Stimulated activated CD8-positive, alpha-beta memory T cell treated with anti-CD3 and anti-CD28 coated beads, Interleukin-15, amount 100 ng/mL, for 24 hours (primary cell): ENCODE measurements at regions not wholly inside any gene's neighbourhood (a gene's known extent, or its start where the extent isn't known, plus 50 kb on each side); places are given as distances from the start of the nearest gene placed in this dataset.
A peak's percentile ranks its signal among the peaks of the same experiment; 100 is the strongest.
"Not testable (repeated sequence)": the region's sequence is repeated elsewhere in the genome, so short reads cannot be mapped to it uniquely, and the experiment has no call there.

Experiments
- DNase-seq: peaks from one replicate; pipeline ENCODE4 v3.0.0-alpha.2; 2020; ENCODE audit warnings: low read depth

- no peak for DNase-seq
Measured at GRCh38 chr10:11691319-11691755, 50.8 kb upstream of the ECHDC3 start.

- no peak for DNase-seq
Measured at GRCh38 chr10:11689945-11690736, 52.0 kb upstream of the ECHDC3 start.

- not testable (repeated sequence) for DNase-seq
Measured at GRCh38 chr10:11688448-11688795, 53.8 kb upstream of the ECHDC3 start.

GRCh38 chr10:11687779-11688447 lies 54.3 kb upstream of the ECHDC3 start:
- no peak for DNase-seq

- no peak for DNase-seq
Measured at GRCh38 chr10:11687357-11687771, 54.8 kb upstream of the ECHDC3 start.

GRCh38 chr10:11685787-11686218 lies 56.4 kb upstream of the ECHDC3 start:
- no peak for DNase-seq

GRCh38 chr10:11684717-11685645 lies 57.2 kb upstream of the ECHDC3 start:
- DNase-seq = peak; percentile 2

- DNase-seq = not testable (repeated sequence)
Measured at GRCh38 chr10:11684341-11684716, 57.9 kb upstream of the ECHDC3 start.

GRCh38 chr10:11683529-11684320 lies 58.5 kb upstream of the ECHDC3 start:
- DNase-seq = no peak

GRCh38 chr10:11682851-11683250 lies 59.3 kb upstream of the ECHDC3 start:
- DNase-seq = no peak

GRCh38 chr10:11682267-11682683 lies 59.9 kb upstream of the ECHDC3 start:
- no peak for DNase-seq

- no peak for DNase-seq
Measured at GRCh38 chr10:11680496-11680895, 61.7 kb upstream of the ECHDC3 start.

GRCh38 chr10:11679946-11680345 lies 62.2 kb upstream of the ECHDC3 start:
- no peak for DNase-seq

- DNase-seq = no peak
Measured at GRCh38 chr10:11678074-11678793, 63.9 kb upstream of the ECHDC3 start.

GRCh38 chr10:11677480-11677879 lies 64.7 kb upstream of the ECHDC3 start:
- no peak for DNase-seq

GRCh38 chr10:11673346-11674280 lies 62.2 kb upstream of the USP6NL start:
- no peak for DNase-seq

GRCh38 chr10:11672836-11673235 lies 61.4 kb upstream of the USP6NL start:
- no peak for DNase-seq

- DNase-seq = no peak
Measured at GRCh38 chr10:11670381-11670780, 58.9 kb upstream of the USP6NL start.

- DNase-seq = no peak
Measured at GRCh38 chr10:11668847-11669610, 57.6 kb upstream of the USP6NL start.
